ENCODE measurements at regions not wholly inside any gene's neighbourhood (a gene's known extent, or its start where the extent isn't known, plus 50 kb on each side); places are given as distances from the start of the nearest gene placed in this dataset.

GRCh38 chr5:105581988-105582690 lies 2019.5 kb upstream of the NUDT12 start:
- TF ChIP-seq, protein P1, sequence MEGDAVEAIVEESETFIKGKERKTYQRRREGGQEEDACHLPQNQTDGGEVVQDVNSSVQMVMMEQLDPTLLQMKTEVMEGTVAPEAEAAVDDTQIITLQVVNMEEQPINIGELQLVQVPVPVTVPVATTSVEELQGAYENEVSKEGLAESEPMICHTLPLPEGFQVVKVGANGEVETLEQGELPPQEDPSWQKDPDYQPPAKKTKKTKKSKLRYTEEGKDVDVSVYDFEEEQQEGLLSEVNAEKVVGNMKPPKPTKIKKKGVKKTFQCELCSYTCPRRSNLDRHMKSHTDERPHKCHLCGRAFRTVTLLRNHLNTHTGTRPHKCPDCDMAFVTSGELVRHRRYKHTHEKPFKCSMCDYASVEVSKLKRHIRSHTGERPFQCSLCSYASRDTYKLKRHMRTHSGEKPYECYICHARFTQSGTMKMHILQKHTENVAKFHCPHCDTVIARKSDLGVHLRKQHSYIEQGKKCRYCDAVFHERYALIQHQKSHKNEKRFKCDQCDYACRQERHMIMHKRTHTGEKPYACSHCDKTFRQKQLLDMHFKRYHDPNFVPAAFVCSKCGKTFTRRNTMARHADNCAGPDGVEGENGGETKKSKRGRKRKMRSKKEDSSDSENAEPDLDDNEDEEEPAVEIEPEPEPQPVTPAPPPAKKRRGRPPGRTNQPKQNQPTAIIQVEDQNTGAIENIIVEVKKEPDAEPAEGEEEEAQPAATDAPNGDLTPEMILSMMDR (conservative IDR thresholded peaks at IDR 0.05 in 1 of 2, IDR thresholded peaks at IDR 0.05 in 1 of 2; ENCODE audit: extremely low read depth in 1 of 2, insufficient read depth in 1 of 2, low read depth in 1 of 2, low read length in 2 of 2): no peak
- TF ChIP-seq EZH2 (IDR thresholded peaks at IDR 0.05; ENCODE audit: borderline replicate concordance, low read length): no peak

All from mammary epithelial cell (primary cell).